Activated CD8-positive, alpha-beta memory T cell treated with anti-CD3 and anti-CD28 coated beads, Interleukin-2, amount 50 U/mL, for 24 hours (primary cell): ENCODE measurements at regions not wholly inside any gene's neighbourhood (a gene's known extent, or its start where the extent isn't known, plus 50 kb on each side); places are given as distances from the start of the nearest gene placed in this dataset.

ENCODE experiments used
- DNase-seq: peaks from one replicate; pipeline ENCODE4 v3.0.0-alpha.2; 2020; ENCODE audit errors: extremely low read depth

DNA sequence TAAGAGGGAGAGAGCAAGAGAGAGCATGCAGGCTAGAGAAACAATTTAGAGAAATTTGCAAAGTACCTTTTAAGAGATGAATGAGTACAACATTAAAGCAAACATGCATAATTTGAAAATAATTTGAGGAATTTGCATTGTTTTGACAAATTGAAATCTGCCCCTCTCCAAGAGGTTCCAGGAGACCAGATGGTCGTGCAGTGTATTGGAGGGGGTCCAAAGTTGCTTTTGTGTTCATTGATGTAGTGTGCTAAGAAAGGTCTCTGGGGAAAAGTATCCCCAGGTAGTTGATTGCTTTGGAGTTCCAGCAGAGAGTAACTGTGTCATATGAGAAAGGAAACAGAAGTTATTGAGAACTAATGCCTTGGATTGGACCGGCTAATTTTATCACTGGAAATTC, 635.0 kb upstream of the TENM3 start:
- no peak for DNase-seq

- DNase-seq = no peak
Measured at GRCh38 chr4:181611033-181611711, 632.0 kb upstream of the TENM3 start.

DNA sequence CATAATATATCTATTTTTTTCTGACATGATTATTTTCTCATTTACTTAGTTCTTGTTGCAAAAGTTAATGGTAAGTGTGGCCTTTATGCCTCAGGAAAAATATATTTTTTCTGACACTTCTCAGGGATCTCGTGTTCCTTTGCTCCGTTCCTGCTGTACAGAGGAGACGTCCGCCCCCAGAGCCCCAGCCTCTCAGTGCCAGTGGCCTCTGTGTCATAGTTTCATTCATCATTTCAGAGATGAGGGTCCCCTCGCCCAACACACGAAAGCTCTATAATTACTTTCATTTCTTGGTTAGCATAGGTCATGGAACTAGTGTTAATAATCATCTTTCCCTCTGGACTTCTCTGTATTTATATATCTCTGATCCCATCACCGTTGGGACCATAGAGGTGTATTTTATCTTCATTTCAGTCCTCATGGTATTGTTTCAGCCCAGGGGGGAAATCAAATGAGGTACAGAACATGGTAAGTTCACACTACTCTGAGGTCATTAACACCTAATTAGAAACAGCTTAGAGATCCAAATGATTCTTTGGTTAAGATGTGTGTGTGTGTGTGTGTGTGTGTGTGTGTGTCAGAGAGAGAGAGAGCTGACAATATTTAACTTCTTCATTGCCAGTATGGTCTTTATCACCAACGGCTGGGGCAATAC, 631.1 kb upstream of the TENM3 start:
- DNase-seq = no peak

DNA sequence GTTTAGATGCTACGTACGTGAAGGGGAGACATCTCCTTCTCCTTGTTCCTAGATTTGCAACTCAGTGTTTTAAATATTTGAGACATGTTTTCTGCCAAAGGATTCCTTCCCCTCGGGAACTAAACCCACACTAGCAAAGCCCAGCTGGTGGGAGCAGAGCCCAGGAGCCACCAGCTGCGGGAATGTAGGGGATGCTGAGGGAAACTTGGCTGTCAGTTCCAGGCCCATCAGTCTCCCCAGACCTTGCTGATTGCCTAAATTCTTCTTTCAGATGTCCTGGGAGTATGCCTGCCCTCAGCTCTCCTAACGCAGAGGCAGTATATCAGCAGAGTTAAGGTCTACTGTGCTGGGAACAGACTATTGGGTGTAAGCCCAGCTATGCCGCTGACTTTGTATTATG, 630.0 kb upstream of the TENM3 start:
- DNase-seq = no peak

- DNase-seq = no peak
Measured at GRCh38 chr4:181618038-181618618, 625.1 kb upstream of the TENM3 start.

DNA sequence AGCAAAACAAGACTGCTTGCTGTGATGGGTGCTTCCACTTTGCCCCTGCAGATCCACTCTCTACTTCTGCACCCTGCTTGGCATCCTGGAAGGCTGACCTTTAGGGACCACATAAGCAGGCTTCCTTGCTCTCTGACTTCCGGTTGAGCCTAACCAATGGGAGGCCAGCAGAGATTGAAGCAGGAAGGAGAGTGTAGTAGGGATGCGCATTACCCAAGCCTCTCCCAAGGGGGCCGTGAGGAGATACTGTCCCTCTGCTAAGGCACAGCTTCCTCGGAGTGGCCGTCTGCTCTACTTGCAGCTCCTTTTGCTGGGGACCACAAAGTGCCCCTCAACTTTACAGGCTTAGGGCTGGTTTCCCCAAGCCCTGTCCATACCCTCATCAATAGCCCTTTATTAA, 624.3 kb upstream of the TENM3 start:
- no peak for DNase-seq

DNA sequence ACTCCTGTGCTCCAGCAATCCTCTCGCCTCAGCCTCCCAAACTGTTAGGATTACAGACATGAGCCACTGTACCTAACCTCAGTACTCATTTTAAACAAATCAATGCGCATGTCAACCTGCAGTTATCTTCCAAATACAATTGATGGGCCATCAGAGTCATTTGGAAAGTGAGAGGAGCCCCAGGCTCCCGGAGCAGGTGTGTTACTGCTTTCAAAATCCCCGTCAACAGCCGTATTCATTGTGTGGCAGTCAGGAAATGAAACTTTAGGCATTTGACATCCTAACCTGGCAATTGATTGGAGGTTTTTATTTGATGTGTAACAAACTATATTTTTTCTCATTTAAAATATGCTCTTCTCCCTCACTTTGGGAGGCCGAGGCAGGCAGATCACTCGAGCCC, 623.6 kb upstream of the TENM3 start:
- no peak for DNase-seq

GRCh38 chr4:181637186-181638105, 605.8 kb upstream of the TENM3 start:
- DNase-seq = no peak

DNA sequence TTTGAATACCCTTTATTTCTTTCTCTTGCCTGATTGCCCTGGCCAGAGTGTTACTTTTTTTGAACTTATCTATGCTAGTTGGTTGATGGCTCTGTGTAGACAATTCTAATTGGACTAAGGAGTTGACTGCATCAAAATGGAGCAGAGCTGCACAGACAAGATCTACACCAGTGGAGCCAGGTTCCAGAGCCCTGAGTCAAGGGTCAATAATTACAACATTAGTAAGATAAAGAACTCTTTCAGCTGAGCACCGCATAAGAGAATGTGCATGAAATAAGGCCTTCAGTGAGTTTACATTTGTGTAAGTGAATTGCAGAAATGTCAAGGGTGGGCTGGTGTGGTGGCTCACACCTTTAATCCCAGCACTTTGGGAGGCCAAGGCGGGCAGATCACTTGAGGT, 599.7 kb upstream of the TENM3 start:
- no peak for DNase-seq

GRCh38 chr4:181645489-181645888, 597.7 kb upstream of the TENM3 start:
- no peak for DNase-seq

DNA sequence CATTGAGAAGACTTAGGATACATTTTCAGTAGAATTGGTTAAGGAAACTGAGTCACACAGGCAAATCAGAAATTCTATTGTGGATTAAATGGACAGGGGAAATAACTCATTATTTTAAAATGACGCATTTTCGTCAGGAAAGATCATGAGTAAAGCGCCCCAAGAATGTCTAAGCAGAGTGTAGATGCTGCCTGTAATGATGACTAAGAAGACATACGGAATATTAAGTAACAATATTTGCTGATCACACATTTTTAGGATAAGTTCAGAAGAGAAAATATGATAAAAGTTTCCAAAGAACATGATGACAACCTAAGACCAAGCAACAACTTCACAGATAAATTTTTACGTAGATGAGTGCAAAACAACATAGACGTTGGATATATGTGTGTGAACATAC, 596.3 kb upstream of the TENM3 start:
- DNase-seq = no peak

DNA sequence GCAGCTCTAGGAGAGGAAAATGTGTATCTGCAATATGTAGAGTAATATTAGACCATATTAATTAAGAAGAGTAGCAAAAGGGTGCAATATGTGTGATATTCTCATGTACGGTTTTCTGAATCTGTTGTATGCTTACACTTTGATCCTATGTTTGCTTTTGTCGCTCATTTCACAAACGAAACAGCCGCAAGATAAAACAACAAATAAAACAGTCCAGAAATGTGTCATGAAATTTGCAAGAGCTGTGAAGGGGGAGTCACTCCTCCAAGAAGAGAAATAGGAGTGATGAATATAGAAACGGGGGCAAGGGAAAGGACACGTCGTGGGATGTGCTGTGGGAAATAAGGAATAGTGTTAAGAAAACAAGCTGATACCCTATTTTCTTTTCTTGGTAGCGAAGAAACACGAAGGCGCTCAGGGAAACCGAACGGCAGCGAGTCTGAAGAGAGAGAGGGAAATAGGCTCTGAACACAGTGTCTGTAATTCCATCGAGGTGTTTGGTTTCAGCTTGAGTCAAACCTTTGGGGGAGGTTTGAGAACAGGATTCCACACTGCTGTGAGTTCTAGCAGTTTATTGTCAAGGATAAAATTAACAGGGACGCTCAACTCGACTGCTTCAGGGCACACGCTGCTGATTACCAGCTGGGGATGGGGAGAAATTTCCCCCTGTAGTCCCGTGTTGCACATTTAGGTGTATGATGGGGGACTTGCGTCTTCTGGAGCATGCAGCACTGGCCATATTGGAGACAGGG, 595.6 kb upstream of the TENM3 start:
- DNase-seq = no peak

DNA sequence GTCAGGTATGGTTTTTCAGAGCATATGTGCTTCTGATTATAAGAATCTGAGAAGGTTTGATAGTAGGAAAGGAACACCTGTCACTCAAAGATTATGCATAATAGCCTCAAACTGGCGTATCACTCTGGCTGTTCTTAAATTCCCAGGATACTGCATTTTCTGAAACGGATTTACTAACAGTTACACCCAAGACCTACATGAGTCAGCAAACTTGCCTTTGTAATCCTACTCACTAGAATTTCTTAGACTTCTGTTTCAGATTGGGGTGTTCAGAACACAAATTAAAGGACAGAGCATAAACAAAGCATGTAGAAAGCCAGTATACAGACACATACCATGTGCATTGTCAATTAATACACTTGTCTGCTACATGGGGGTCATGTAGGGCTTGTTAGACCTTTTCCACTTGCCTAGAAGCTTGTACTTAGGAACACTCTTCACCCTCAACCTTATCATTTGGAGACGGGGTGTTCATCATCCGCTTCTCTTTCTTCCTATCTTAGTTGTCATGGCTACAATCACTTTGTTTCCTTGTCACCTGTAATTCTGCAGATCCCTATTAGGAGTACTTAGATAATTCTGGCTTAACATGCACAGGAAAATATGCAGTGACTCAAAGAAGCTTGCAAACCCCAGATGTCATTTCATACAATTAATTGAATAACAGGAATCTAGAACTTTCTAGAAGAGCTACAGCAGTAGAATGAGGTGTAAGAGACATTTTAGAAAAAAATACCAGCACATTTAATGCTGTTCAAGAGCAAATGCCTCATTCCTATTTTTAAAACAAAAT, 593.0 kb upstream of the TENM3 start:
- no peak for DNase-seq

GRCh38 chr4:181656748-181657147, 586.5 kb upstream of the TENM3 start:
- no peak for DNase-seq

DNA sequence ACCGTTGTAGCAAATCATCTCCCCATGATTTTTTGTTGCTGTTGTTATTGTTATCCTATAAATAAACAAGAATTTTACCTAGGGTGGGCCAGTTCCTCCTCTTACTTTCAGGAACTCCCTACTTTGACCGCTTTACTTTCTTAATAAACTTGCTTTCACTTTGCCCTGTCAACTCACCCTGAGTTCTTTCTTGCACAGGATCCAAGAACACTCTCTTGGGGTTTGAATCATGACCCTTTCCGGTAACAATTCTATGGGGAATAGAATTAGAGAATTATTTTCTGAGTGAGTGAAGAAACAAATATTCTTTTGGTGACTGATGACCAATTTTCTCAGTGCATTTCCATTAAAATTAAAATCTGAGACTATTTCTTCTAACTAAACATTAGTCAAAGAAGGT, 584.0 kb upstream of the TENM3 start:
- no peak for DNase-seq

DNA sequence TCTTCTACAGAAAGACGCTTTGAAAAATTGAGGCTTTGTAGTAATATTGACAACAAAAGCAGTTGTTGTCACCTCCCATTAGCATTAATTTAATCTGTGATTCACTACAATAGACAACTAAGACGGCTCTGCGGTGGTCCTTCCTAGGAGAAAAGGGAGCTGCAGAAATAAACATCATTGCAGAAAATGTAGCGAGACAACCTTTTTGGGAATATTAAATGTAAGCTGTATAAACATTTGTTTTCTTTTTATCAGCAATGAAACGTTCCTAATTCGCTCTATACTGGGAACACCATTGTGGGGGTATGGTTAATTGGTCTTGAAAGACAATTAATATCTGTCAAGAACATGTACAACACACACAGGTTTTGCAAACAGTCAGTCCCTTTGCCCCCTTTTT, 583.3 kb upstream of the TENM3 start:
- no peak for DNase-seq

- no peak for DNase-seq
Measured at GRCh38 chr4:181661090-181661489, 582.1 kb upstream of the TENM3 start.

GRCh38 chr4:181661923-181662322, 581.3 kb upstream of the TENM3 start:
- DNase-seq = no peak

GRCh38 chr4:181662383-181662782, 580.8 kb upstream of the TENM3 start:
- no peak for DNase-seq

GRCh38 chr4:181670506-181670905, 572.7 kb upstream of the TENM3 start:
- no peak for DNase-seq

DNA sequence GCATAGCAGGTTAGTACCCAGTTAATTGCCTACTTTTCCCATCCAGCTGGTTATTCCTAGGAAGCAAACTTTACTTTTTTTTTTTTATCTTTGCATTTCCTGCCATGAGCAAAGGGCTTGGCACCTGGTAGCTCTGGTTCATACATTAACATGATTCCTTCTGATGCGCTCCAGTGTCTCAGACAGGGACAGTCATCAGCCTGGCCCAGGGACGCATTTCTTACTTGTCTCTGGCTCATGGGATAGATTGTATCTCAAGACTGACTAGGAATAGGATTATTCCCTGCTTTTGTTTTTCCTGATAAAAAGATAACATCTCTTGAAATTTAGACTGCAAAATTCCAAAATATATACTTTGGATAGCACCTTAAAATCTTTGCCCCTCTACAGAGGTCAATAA, 571.5 kb upstream of the TENM3 start:
- DNase-seq = no peak
